A549 (cell line): ENCODE measurements at regions not wholly inside any gene's neighbourhood (a gene's known extent, or its start where the extent isn't known, plus 50 kb on each side); places are given as distances from the start of the nearest gene placed in this dataset.

Experiments
- ATAC-seq, 2 experiments: fragments of 200-7000 bp in 1 of 2; fragments of >200 bp in 1 of 2; cut with Nextera tagmentation in 1 of 2; cut with Tn5 transposase in 1 of 2; 3 replicates each; pipeline versions ENCODE4 v1.8.0 to v1.9.1; 2018 to 2020; ENCODE audit warnings: mild to moderate bottlenecking in 1 of 2, moderate library complexity in 1 of 2
- CTCF ChIA-PET: fragments of 300-600 bp; sonication (Branson Sonifier 250); formaldehyde crosslinking; extraction: SDS; loops from one replicate; lab custom pipeline; 2021; ENCODE audit warnings: antibody characterized with exemption, inconsistent platforms; lab: Yijun Ruan, JAX
- POLR2A ChIA-PET: fragments of 350-600 bp; formaldehyde crosslinking; extraction: SDS; loops from one replicate; lab custom pipeline; 2021; ENCODE audit warnings: antibody characterized with exemption, inconsistent platforms; lab: Yijun Ruan, JAX
- DNase-seq, 2 experiments: peaks; one replicate each; pipeline versions ENCODE4 v3.0.0 to v3.0.0-alpha.2; 2011 to 2016; ENCODE audit warnings: low read depth in 1 of 2, low spot score in 1 of 2
- FAIRE-seq: peaks from 2 replicates; lab custom pipeline; 2011; peaks lifted over from hg19 to GRCh38; lab: Jason Lieb, UNC
- H3K27ac ChIP-seq, 2 experiments: fragments of >200 bp; sonication (Bioruptor Twin); formaldehyde crosslinking; 3 replicates each; pipeline ENCODE4 v1.5.1; 2016 to 2017
- H3K4me1 ChIP-seq: fragments of >200 bp; sonication (Bioruptor Twin); formaldehyde crosslinking; 3 replicates; pipeline ENCODE4 v1.6.1; 2016
- H3K4me2 ChIP-seq: fragments of >200 bp; sonication (Bioruptor Twin); formaldehyde crosslinking; 3 replicates; pipeline ENCODE4 v1.6.1; 2016
- H3K4me3 ChIP-seq: fragments of >200 bp; sonication (Bioruptor Twin); formaldehyde crosslinking; 3 replicates; pipeline ENCODE4 v1.5.1; 2016
- H3K9me3 ChIP-seq: fragments of >200 bp; sonication (Bioruptor Twin); formaldehyde crosslinking; 3 replicates; pipeline ENCODE4 v1.6.1; 2016
- BCL3 ChIP-seq: fragments of >200 bp; sonication (Bioruptor Twin); formaldehyde crosslinking; IDR thresholded peaks from 3 replicates; pipeline ENCODE4 v1.6.1; 2016
- BHLHE40 ChIP-seq: IDR thresholded peaks from 2 replicates; pipeline ENCODE4 v1.6.1; 2012; ENCODE audit warnings: low read depth, low read length, inconsistent platforms
- CBX2 ChIP-seq: fragments of 200-600 bp; sonication (generic); IDR thresholded peaks from 2 replicates; pipeline ENCODE4 v1.6.1; 2016; ENCODE audit warnings: low read depth, mild to moderate bottlenecking, borderline replicate concordance
- CBX8 ChIP-seq: fragments of 200-600 bp; sonication (generic); IDR thresholded peaks from 2 replicates; pipeline ENCODE4 v1.6.1; 2016
- CEBPB ChIP-seq, 2 experiments: fragments of >200 bp in 1 of 2; sonication (Bioruptor Twin) in 1 of 2; formaldehyde crosslinking in 1 of 2; IDR thresholded peaks; 2 replicates each; pipeline ENCODE4 v1.6.1; 2012 to 2016
- CHD4 ChIP-seq: fragments of 200-600 bp; sonication (generic); IDR thresholded peaks from 2 replicates; pipeline ENCODE4 v1.6.1; 2016; ENCODE audit warnings: antibody characterized with exemption, mild to moderate bottlenecking, borderline replicate concordance
- CTCF ChIP-seq: fragments of >200 bp; sonication (Bioruptor Twin); formaldehyde crosslinking; IDR thresholded peaks from 3 replicates; pipeline ENCODE4 v1.5.1; 2016
- ESRRA ChIP-seq: fragments of 150-350 bp; IDR thresholded peaks from 2 replicates; pipeline ENCODE4 v1.6.1; 2014; ENCODE audit warnings: mild to moderate bottlenecking, low read length, borderline replicate concordance
- FOXS1 ChIP-seq: fragments of 250-450 bp; sonication (Bioruptor Pico); IDR thresholded peaks from 2 replicates; pipeline ENCODE4 v1.5.0; 2020; ENCODE audit warnings: mild to moderate bottlenecking, moderate library complexity
- HDAC2 ChIP-seq: fragments of 200-600 bp; sonication (generic); IDR thresholded peaks from 2 replicates; pipeline ENCODE4 v1.6.1; 2016
- HES2 ChIP-seq: fragments of >200 bp; sonication (Bioruptor Twin); formaldehyde crosslinking; IDR thresholded peaks from 2 replicates; pipeline ENCODE4 v1.6.1; 2016
- HEYL ChIP-seq: fragments of 250-450 bp; sonication (Bioruptor Pico); IDR thresholded peaks from 2 replicates; pipeline ENCODE4 v1.8.0; 2021; ENCODE audit warnings: mild to moderate bottlenecking, moderate library complexity
- HOXA7 ChIP-seq: fragments of 250-450 bp; sonication (Bioruptor Pico); IDR thresholded peaks from 2 replicates; pipeline ENCODE4 v1.5.0; 2020; ENCODE audit warnings: mild to moderate bottlenecking, moderate library complexity
- KDM1A ChIP-seq: fragments of 200-600 bp; sonication (generic); IDR thresholded peaks from 2 replicates; pipeline ENCODE4 v1.6.1; 2016; ENCODE audit warnings: low read depth, mild to moderate bottlenecking
- MAFK ChIP-seq: fragments of 450-650 bp; IDR thresholded peaks from 2 replicates; pipeline ENCODE4 v1.6.1; 2014; ENCODE audit not compliant: partially characterized antibody
- NPAS2 ChIP-seq: fragments of 250-450 bp; sonication (Bioruptor Pico); IDR thresholded peaks from 2 replicates; pipeline ENCODE4 v1.8.0; 2022; ENCODE audit warnings: mild to moderate bottlenecking, moderate library complexity, borderline replicate concordance
- NR3C1 ChIP-seq: fragments of >200 bp; sonication (Bioruptor Twin); formaldehyde crosslinking; IDR thresholded peaks from 3 replicates; pipeline ENCODE4 v1.6.1; 2017
- PBX3 ChIP-seq: IDR thresholded peaks from 2 replicates; pipeline ENCODE4 v1.6.1; 2012
- PHF8 ChIP-seq: fragments of 200-600 bp; sonication (generic); IDR thresholded peaks from 2 replicates; pipeline ENCODE4 v1.6.1; 2016; ENCODE audit warnings: low read depth, mild to moderate bottlenecking, antibody characterized with exemption, moderate library complexity, borderline replicate concordance
- RCOR1 ChIP-seq: fragments of 150-350 bp; IDR thresholded peaks from 2 replicates; pipeline ENCODE4 v1.6.1; 2014; ENCODE audit warnings: antibody characterized with exemption, low read length, low read depth
- RFX5 ChIP-seq: fragments of 450-650 bp; IDR thresholded peaks from 2 replicates; pipeline ENCODE4 v1.7.1; 2014; ENCODE audit warnings: antibody characterized with exemption, mild to moderate bottlenecking, moderate library complexity
- SMC3 ChIP-seq: fragments of >200 bp; sonication (Bioruptor Twin); formaldehyde crosslinking; IDR thresholded peaks from 3 replicates; pipeline ENCODE4 v1.6.1; 2018; ENCODE audit warnings: inconsistent platforms
- SREBF2 ChIP-seq: fragments of 450-650 bp; IDR thresholded peaks from 2 replicates; pipeline ENCODE4 v1.6.1; 2014; ENCODE audit warnings: mild to moderate bottlenecking, moderate library complexity
- ZC3H11A ChIP-seq: fragments of 450-650 bp; IDR thresholded peaks from 2 replicates; pipeline ENCODE4 v1.6.1; 2014; ENCODE audit warnings: antibody characterized with exemption, mild to moderate bottlenecking
- ZFP36 ChIP-seq: fragments of 450-650 bp; IDR thresholded peaks from 2 replicates; pipeline ENCODE4 v1.6.1; 2014; ENCODE audit warnings: borderline replicate concordance; ENCODE audit not compliant: partially characterized antibody
- WGBS: methylation state at CpG from one replicate; pipeline ENCODE4 v1.1.6; 2017; ENCODE audit errors: missing lambda C conversion rate; 5-methylcytosine and 5-hydroxymethylcytosine counted together
- TF ChIP-seq, protein P1 (sequence below): fragments of 250-450 bp; sonication (Bioruptor Pico); IDR thresholded peaks from 2 replicates; pipeline ENCODE4 v1.5.0; 2021; ENCODE audit warnings: mild to moderate bottlenecking, moderate library complexity, borderline replicate concordance

GRCh38 chr5:174252121-174252520, 206.6 kb downstream of the NSG2 start:
- no peak for FAIRE-seq

DNA sequence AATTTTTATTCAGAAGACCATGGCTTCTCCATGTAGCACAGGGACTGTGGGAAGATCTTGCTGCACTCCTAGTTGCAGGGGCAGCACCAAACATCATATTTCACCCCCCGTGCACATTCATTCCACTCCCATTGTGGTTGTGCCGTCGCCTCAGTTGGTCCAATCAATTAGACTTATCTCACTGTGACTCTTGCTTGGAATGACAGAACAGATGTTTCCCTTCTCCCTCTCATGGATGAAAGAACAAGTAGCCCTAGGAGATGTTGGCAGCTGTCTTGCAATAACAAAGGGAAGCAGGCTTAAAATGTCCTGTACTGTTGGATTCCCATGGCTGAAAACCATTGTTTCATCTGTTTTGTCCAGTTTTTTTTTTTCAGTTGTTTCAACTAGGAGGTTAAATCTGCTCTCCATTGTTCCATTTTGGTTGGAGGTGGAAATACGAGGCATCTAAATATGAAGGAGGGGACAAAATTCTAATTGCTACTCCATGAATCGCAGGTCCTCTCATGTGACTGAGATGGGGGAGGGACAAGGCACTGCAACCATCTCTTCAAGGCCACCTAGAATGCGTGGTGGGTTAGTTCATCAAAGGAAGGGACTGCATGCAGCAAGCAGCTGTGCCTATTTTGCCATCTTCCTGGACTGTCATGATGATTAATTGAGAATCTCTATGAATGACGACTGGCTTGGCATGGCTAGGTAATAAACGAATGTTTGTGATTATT, 214.4 kb downstream of the NSG2 start:
- FAIRE-seq = no peak
- TF ChIP-seq SREBF2 (no peak), PHF8 (no peak), RCOR1 (no peak), CHD4 (no peak), CTCF (no peak), HDAC2 (no peak), SMC3 (no peak), BCL3 (no peak), NR3C1 (no peak), ESRRA (no peak), BHLHE40 (no peak), CEBPB (IDR thresholded peaks at IDR 0.05) (no peak), KDM1A (no peak), RFX5 (no peak), ZFP36 (no peak)

More at GRCh38 chr5:174252121-174252520, 206.6 kb downstream of the NSG2 start:
- no peaks in the 10 kb centered on the region for H3K4me1 ChIP-seq
- H3K9me3 ChIP-seq = peaks cover 5% of the 10 kb centered on the region; the same call in 1 of the 3 replicates
- H3K4me2 ChIP-seq = no peak overlapping the region
- ATAC-seq (no peak), DNase-seq (no peak)
- ChIA-PET CTCF (no interaction called here), POLR2A (no interaction called here)
- H3K27ac ChIP-seq = no peak overlapping the region
- 8% methylated on average over 1 of the region's 1 CpG for WGBS
- no peak overlapping the region for H3K4me3 ChIP-seq
- TF ChIP-seq RFX5 (no peak), CBX8 (no peak), ZFP36 (no peak), HOXA7 (CRISPR knock-in tag) (no peak), NPAS2 (CRISPR knock-in tag) (no peak), HES2 (no peak), KDM1A (no peak), SMC3 (no peak), FOXS1 (CRISPR knock-in tag) (no peak), CBX2 (no peak), ZC3H11A (no peak), CTCF (no peak), BHLHE40 (no peak), CEBPB (IDR thresholded peaks at IDR 0.05) (no peak), PBX3 (no peak), MAFK (no peak), HEYL (no peak), ESRRA (no peak)
- TF ChIP-seq, protein P1, sequence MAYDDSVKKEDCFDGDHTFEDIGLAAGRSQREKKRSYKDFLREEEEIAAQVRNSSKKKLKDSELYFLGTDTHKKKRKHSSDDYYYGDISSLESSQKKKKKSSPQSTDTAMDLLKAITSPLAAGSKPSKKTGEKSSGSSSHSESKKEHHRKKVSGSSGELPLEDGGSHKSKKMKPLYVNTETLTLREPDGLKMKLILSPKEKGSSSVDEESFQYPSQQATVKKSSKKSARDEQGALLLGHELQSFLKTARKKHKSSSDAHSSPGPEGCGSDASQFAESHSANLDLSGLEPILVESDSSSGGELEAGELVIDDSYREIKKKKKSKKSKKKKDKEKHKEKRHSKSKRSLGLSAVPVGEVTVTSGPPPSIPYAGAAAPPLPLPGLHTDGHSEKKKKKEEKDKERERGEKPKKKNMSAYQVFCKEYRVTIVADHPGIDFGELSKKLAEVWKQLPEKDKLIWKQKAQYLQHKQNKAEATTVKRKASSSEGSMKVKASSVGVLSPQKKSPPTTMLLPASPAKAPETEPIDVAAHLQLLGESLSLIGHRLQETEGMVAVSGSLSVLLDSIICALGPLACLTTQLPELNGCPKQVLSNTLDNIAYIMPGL (CRISPR knock-in tag) = no peak
- TF ChIP-seq, all 56 proteins: peak for 0

More for the DNA sequence above, 214.4 kb downstream of the NSG2 start:
- DNase-seq = no peak
- Histone ChIP-seq H3K27ac (no peak overlapping the region), H3K4me1 (no peaks in the 10 kb centered on the region), H3K4me2 (no peak overlapping the region), H3K9me3 (peaks cover 5% of the 10 kb centered on the region; the same call in 1 of the 3 replicates), H3K4me3 (no peak overlapping the region)
- WGBS = 5% methylated on average over 8 of the region's 8 CpGs
- ChIA-PET CTCF (no interaction called here), POLR2A (no interaction called here)
- no peak for ATAC-seq
